HUES64 (cell line): ENCODE measurements at regions not wholly inside any gene's neighbourhood (a gene's known extent, or its start where the extent isn't known, plus 50 kb on each side); places are given as distances from the start of the nearest gene placed in this dataset.

Experiments
- H3K27ac ChIP-seq: 2 replicates; pipeline ENCODE4 v1.7.0; 2013; ENCODE audit warnings: low read depth, low read length, inconsistent platforms
- H3K27me3 ChIP-seq: 2 replicates; pipeline ENCODE4 v1.6.1; 2013; ENCODE audit warnings: mild to moderate bottlenecking, low read length; ENCODE audit not compliant: insufficient read depth
- H3K36me3 ChIP-seq: 2 replicates; pipeline ENCODE4 v1.6.1; 2013; ENCODE audit warnings: mild to moderate bottlenecking, low read length; ENCODE audit not compliant: insufficient read depth
- H3K4me1 ChIP-seq: 2 replicates; pipeline ENCODE4 v1.6.1; 2013; ENCODE audit warnings: mild to moderate bottlenecking, low read length, moderate library complexity; ENCODE audit not compliant: insufficient read depth
- H3K4me3 ChIP-seq: 2 replicates; pipeline ENCODE4 v1.5.1; 2013; ENCODE audit warnings: mild to moderate bottlenecking, low read length, moderate library complexity
- H3K9ac ChIP-seq: 2 replicates; pipeline ENCODE4 v1.6.1; 2013; ENCODE audit warnings: mild to moderate bottlenecking, low read depth, low read length
- H3K9me3 ChIP-seq: 2 replicates; pipeline ENCODE4 v1.6.1; 2013; ENCODE audit warnings: low read depth, low read length; ENCODE audit not compliant: insufficient read depth
- WGBS: fragments of 150-250, 120-280 bp; methylation state at CpG from one replicate; pipeline ENCODE4 v1.1.7; 2013; ENCODE audit warnings: missing lambda C conversion rate; 5-methylcytosine and 5-hydroxymethylcytosine counted together

DNA sequence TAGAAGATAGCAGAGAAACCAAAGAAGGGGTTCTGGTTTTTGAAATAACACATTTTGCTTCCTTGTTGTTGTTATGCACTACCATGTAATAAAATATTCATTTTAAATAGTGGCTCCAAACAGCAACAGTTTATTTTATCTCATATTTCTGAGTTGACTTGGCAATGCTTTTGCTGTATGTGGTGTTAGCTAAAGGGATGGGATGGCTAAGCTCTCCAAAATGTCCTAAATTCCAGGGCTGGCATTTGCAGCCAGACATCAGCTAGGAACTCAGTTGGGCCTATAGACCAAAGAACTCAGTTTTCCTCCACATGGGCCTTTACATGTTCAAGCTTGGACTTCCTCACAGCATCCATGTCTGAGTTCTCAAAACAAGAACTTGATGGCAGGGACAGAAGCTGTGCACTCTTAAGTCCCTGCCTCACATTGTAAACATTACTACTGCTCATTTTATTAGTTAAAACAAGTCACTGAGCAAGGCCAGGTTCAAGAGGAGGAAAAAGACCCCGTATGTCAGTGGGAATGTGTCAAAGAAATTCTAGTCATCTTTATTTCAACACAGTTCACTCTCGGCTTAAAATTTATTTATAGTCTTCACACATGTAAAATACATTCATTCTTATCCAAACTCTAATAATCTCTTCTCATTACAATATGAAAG is 819.3 kb upstream of the PCDH20 start:
- no peak overlapping the region for H3K9ac ChIP-seq
- H3K36me3 ChIP-seq, result no peaks in the 10 kb centered on the region
- no peaks in the 10 kb centered on the region for H3K9me3 ChIP-seq
- H3K27me3 ChIP-seq, result no peaks in the 10 kb centered on the region
- WGBS, result 90% methylated on average over 2 of the region's 2 CpGs
- H3K4me3 ChIP-seq, result no peak overlapping the region
- no peaks in the 10 kb centered on the region for H3K4me1 ChIP-seq
- H3K27ac ChIP-seq, result no peak overlapping the region

- Histone ChIP-seq H3K36me3 (no peaks in the 10 kb centered on the region), H3K9ac (no peak overlapping the region), H3K9me3 (no peaks in the 10 kb centered on the region), H3K4me1 (0 out of 2 replicates have a peak, but pooled peaks cover 8% of the 10 kb centered on the region), H3K27me3 (no peaks in the 10 kb centered on the region), H3K4me3 (no peak overlapping the region), H3K27ac (no peak overlapping the region)
- WGBS, result 96% methylated on average over 3 of the region's 3 CpGs
Observed at GRCh38 chr13:62210951-62211350, 795.3 kb upstream of the PCDH20 start.

GRCh38 chr13:62209529-62209928 is 793.9 kb upstream of the PCDH20 start:
- no peak overlapping the region for H3K9ac ChIP-seq
- 94% methylated on average over 10 of the region's 10 CpGs for WGBS
- no peak overlapping the region for H3K27ac ChIP-seq
- H3K4me1 ChIP-seq, result 0 out of 2 replicates have a peak, but pooled peaks cover 8% of the 10 kb centered on the region
- peaks cover 7% of the 10 kb centered on the region for H3K9me3 ChIP-seq
- no peak overlapping the region for H3K4me3 ChIP-seq
- no peaks in the 10 kb centered on the region for H3K27me3 ChIP-seq
- H3K36me3 ChIP-seq, result no peaks in the 10 kb centered on the region

DNA sequence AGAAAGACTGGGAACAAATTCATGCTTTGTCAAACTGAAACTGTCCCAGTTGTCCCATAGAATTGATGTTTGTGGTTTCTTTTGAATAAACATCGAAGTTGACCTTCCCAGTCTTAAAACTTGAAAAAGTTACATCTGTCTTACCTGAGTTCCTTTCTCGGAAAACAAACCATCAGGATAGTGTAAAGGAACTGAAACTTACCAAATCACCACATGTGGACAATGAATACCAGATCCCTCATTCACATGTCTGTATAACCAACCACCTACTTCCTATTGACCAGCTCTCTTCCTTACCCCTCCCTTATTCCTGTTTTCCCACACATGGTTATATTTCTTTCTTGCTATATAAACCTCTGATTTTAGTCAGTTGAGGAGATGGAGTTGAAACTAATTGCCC is 791.7 kb upstream of the PCDH20 start:
- no peak overlapping the region for H3K9ac ChIP-seq
- H3K4me1 ChIP-seq, result 0 out of 2 replicates have a peak, but pooled peaks cover 8% of the 10 kb centered on the region
- WGBS, result 100% methylated on average over 2 of the region's 2 CpGs
- no peaks in the 10 kb centered on the region for H3K27me3 ChIP-seq
- peaks cover 7% of the 10 kb centered on the region for H3K9me3 ChIP-seq
- no peak overlapping the region for H3K27ac ChIP-seq
- no peaks in the 10 kb centered on the region for H3K36me3 ChIP-seq
- H3K4me3 ChIP-seq, result no peak overlapping the region

DNA sequence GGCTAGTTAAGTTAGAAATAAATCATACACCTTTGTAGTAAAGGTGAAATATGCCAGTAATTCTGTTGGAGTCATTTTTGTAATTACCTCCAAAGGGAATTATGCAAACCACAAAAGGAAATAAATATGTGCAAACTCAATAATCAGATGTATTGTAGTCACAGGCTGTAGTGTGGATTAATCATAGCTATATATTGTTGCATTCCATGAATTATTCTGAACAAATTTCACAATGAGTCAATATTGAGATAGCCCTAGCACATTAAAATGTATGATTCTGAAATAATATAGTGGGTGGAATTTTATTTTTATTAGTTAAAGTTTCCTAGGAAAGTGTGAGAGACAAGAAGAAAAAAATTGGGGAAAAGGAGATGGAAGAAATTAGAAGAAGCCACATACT is 790.5 kb upstream of the PCDH20 start:
- no peak overlapping the region for H3K4me3 ChIP-seq
- H3K4me1 ChIP-seq, result 0 out of 2 replicates have a peak, but pooled peaks cover 8% of the 10 kb centered on the region
- no peak overlapping the region for H3K9ac ChIP-seq
- H3K36me3 ChIP-seq, result no peaks in the 10 kb centered on the region
- H3K27ac ChIP-seq, result no peak overlapping the region
- H3K27me3 ChIP-seq, result no peaks in the 10 kb centered on the region
- H3K9me3 ChIP-seq, result peaks cover 7% of the 10 kb centered on the region

GRCh38 chr13:62205273-62205672 is 789.6 kb upstream of the PCDH20 start:
- Histone ChIP-seq H3K27ac (no peak overlapping the region), H3K9me3 (peaks cover 7% of the 10 kb centered on the region), H3K4me1 (0 out of 2 replicates have a peak, but pooled peaks cover 8% of the 10 kb centered on the region), H3K9ac (no peak overlapping the region), H3K27me3 (no peaks in the 10 kb centered on the region), H3K4me3 (no peak overlapping the region), H3K36me3 (no peaks in the 10 kb centered on the region)
- 92% methylated on average over 3 of the region's 3 CpGs for WGBS

DNA sequence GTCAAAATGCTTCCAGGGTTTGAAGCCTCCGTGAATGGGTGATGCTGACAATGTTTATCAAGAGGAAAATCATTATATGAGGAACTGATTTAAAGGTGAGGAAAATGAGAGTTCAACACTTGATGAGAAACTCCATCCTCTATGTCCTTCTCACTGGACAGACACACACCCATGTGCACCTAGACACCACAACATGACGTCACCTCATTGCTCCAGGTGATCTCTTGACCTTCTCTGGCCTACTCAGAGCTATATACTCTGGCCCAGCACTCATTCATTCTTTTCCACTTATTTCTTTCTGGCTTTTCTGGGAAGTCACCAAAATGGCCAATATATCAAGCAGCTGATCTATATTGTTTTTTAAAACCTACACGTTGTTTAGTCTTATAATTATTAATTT is 778.7 kb upstream of the PCDH20 start:
- Histone ChIP-seq H3K27ac (no peak overlapping the region), H3K4me1 (peaks cover 5% of the 10 kb centered on the region; the same call in 1 of the 2 replicates), H3K9me3 (no peaks in the 10 kb centered on the region), H3K27me3 (no peaks in the 10 kb centered on the region), H3K4me3 (no peak overlapping the region), H3K36me3 (no peaks in the 10 kb centered on the region), H3K9ac (no peak overlapping the region)
- 95% methylated on average over 2 of the region's 3 CpGs for WGBS

DNA sequence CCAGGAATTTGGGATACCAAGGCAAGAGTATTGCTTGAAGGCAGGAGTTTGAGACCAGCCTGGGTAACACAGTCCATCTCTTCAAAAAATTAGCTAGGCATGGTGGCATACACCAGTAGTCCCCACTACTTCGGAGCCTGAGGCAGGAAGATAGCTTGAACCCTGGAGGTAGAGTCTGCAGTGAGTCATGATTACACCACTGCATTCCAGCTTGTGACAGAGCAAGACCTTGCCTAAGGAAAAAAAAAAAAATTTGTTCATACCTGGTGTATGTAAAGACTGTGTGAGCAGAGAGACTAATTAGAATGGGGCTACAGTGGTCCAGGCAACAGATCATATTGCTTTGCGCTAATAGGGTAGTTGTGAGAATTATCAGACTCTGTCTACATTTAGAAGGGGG is 778.3 kb upstream of the PCDH20 start:
- Histone ChIP-seq H3K27ac (no peak overlapping the region), H3K4me1 (peaks cover 5% of the 10 kb centered on the region; the same call in 1 of the 2 replicates)
- WGBS, result 96% methylated on average over 2 of the region's 2 CpGs

GRCh38 chr13:62185631-62186255 is 770.1 kb upstream of the PCDH20 start:
- H3K9ac ChIP-seq, result no peak overlapping the region
- no peaks in the 10 kb centered on the region for H3K9me3 ChIP-seq
- WGBS, result no CpG with 5 or more reads among the region's 1 CpG
- no peaks in the 10 kb centered on the region for H3K36me3 ChIP-seq
- H3K27ac ChIP-seq, result peak overlapping the region; percentile 37; the same call in 1 of the 2 replicates
- H3K4me3 ChIP-seq, result no peak overlapping the region
- peaks cover 13% of the 10 kb centered on the region; the same call in 1 of the 2 replicates for H3K4me1 ChIP-seq
- H3K27me3 ChIP-seq, result no peaks in the 10 kb centered on the region

More for the DNA sequence above, 778.3 kb upstream of the PCDH20 start:
- H3K36me3 ChIP-seq, result no peaks in the 10 kb centered on the region
- H3K27me3 ChIP-seq, result no peaks in the 10 kb centered on the region
- no peak overlapping the region for H3K9ac ChIP-seq
- no peaks in the 10 kb centered on the region for H3K9me3 ChIP-seq
- H3K4me3 ChIP-seq, result no peak overlapping the region

DNA sequence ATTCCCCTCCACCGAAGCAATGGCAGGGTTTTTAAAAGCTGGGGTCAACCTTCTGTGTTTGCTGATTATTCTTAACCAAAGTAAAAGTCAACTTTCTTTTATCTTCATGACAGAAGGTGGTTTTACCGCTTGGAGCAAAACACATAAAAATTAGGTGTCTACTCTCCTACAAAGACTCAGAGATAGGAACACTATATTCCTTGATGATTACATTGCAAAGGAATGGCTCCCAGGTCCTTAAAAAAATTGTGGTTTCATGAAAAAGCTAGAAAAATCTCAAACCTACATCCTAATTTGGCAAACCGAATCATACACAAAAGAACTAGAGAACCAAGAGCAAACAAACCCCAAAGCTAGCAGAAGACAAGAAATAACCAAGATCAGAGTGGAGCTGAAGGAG is 760.4 kb upstream of the PCDH20 start:
- 92% methylated on average over 1 of the region's 3 CpGs for WGBS
- H3K4me3 ChIP-seq, result no peak overlapping the region
- no peak overlapping the region for H3K27ac ChIP-seq
- no peaks in the 10 kb centered on the region for H3K27me3 ChIP-seq
- no peaks in the 10 kb centered on the region for H3K9me3 ChIP-seq
- H3K4me1 ChIP-seq, result 0 out of 2 replicates have a peak, but pooled peaks cover 13% of the 10 kb centered on the region
- H3K36me3 ChIP-seq, result no peaks in the 10 kb centered on the region
- H3K9ac ChIP-seq, result no peak overlapping the region

- no peaks in the 10 kb centered on the region for H3K36me3 ChIP-seq
- no peak overlapping the region for H3K27ac ChIP-seq
- no peak overlapping the region for H3K4me3 ChIP-seq
- H3K4me1 ChIP-seq, result 0 out of 2 replicates have a peak, but pooled peaks cover 13% of the 10 kb centered on the region
- no peaks in the 10 kb centered on the region for H3K9me3 ChIP-seq
- H3K9ac ChIP-seq, result no peak overlapping the region
- no peaks in the 10 kb centered on the region for H3K27me3 ChIP-seq
Observed at GRCh38 chr13:62173958-62174357, 758.3 kb upstream of the PCDH20 start.
